ENCODE measurements at regions not wholly inside any gene's neighbourhood (a gene's known extent, or its start where the extent isn't known, plus 50 kb on each side); places are given as distances from the start of the nearest gene placed in this dataset.

DNA sequence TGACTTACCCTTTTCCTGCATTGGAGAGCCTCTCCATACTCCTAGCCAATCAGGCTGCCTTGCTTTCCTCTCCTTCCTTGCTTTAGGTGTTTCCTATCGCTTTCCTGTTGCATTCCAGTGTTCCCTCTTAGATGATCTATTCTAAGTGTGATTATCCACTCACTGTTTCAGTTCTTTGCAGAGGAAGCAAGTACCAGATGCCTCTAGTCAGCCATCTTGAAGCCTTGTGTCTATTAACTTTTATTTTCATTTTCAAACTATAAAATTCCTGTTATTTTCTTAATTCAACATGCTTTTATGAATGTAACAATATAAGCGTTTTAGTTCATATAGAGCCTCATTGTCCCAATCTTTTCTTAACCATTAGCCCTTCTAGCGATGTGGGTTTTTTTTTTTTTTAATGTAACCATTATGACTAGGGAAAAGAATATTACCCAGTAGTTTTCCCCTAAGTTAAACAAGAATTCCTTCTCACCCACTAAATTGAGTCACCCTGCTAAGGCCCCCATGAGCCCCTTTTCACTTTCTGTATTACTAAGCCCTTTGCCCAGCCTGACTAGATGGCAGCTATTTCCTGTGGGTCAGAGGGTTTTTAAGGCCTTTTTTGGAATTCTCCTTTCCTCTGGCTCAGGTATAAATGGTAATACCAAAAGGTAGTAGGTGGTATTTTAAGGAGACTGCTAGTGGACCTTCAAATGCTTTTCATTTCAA is 229.4 kb upstream of the CTNNB1 start:
- no peaks in the 10 kb centered on the region for H3K79me2 ChIP-seq (ENCODE audit: insufficient read depth)
- in situ Hi-C loops (cut with MboI) = no loop called here
- 96 to 97% methylated on average over 3 of the region's 3 CpGs for WGBS, 2 experiments (ENCODE audit: low coverage in 1 of 2, low lambda C conversion rate in 2 of 2, missing lambda C conversion rate in 2 of 2)

DNA sequence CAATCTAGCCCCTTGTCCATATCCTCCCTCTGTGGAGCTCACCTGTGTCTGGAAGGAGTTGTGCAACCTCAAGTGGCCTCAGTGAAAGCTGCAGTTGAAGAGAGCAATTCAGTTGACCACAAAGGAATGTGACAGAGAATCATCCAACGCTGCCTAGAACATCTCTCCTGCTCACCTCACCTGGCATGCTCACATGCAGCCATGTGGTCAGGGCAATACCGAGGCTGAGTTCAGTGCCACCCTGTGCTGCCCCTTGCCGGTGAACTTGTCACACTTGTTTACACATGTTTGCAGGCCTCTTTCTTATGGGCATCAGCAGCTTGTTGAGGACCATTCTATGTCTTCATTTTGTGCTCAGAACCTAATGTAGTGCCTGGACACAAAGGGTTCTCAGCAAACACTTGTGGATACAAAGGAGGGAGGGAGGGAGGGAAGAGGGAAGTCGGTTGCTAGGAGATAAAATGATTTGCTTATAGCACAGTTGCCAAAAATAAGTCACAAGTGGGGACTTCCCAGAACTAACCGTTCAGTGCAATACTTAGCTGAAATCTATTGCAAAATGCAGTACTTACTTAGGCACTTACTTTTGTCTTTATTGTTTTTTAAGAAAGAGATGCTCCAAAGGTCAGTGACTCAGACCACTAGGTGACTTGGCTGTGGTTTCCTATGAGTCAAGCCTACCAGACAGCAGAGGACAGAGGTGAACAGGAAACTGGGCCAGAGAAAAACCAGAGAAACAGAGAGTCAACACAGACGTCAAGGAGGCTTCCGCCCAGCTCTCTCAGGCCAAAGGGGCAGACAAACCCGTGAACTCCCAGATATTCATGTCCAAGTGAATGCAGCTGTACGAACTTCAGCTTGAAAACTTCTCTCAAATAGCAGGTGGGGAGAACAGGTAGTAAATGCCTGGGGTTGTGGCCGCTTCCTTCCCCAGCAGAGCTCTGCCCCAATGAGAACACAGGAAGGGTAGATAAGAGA is 227.8 kb upstream of the CTNNB1 start:
- 37 to 38% methylated on average over 10 of the region's 10 CpGs for WGBS, 2 experiments (ENCODE audit: low coverage in 1 of 2, low lambda C conversion rate in 2 of 2, missing lambda C conversion rate in 2 of 2)
- no peaks in the 10 kb centered on the region for H3K36me3 ChIP-seq (ENCODE audit: low read depth)
- H3K4me3 ChIP-seq = no peak overlapping the region
- H3K9ac ChIP-seq = peak overlapping the region; percentile 52
- TF ChIP-seq EZH2phosphoT487 (IDR thresholded peaks at IDR 0.05; ENCODE audit: insufficient read depth, low read depth) (peak; percentile 78; the same call in 1 of the 2 replicates), EZH2 (IDR thresholded peaks at IDR 0.05; ENCODE audit: insufficient read depth, poor library complexity, severe bottlenecking) (no peak)
- peak overlapping the region; percentile 74 for H3K27ac ChIP-seq
- H3K4me2 ChIP-seq (ENCODE audit: unreplicated experiment) = peak overlapping the region; percentile 42
- no peaks in the 10 kb centered on the region for H3K9me2 ChIP-seq (ENCODE audit: insufficient read depth)
- H4K20me1 ChIP-seq (ENCODE audit: insufficient read depth) = no peaks in the 10 kb centered on the region
- H2AFZ ChIP-seq = no peak overlapping the region
- H3K79me2 ChIP-seq (ENCODE audit: insufficient read depth) = no peaks in the 10 kb centered on the region
- H3K9me3 ChIP-seq (ENCODE audit: low read depth) = no peaks in the 10 kb centered on the region
- peaks cover 14% of the 10 kb centered on the region for H3K4me1 ChIP-seq (ENCODE audit: insufficient read depth)
- H3F3A ChIP-seq (ENCODE audit: insufficient read depth) = peaks cover 16% of the 10 kb centered on the region
- in situ Hi-C loops (cut with MboI) = no loop called here
- peak; percentile 96 for DNase-seq
- no peaks in the 10 kb centered on the region for H3K27me3 ChIP-seq (replicated peaks; ENCODE audit: insufficient read depth)

More for the DNA sequence above, 229.4 kb upstream of the CTNNB1 start:
- H3K4me3 ChIP-seq = no peak overlapping the region
- TF ChIP-seq EZH2 (IDR thresholded peaks at IDR 0.05; ENCODE audit: insufficient read depth, poor library complexity, severe bottlenecking) = no peak
- no peak for TF ChIP-seq EZH2phosphoT487 (IDR thresholded peaks at IDR 0.05; ENCODE audit: insufficient read depth, low read depth)
- H3F3A ChIP-seq (ENCODE audit: insufficient read depth) = peaks cover 16% of the 10 kb centered on the region
- H3K27me3 ChIP-seq (replicated peaks; ENCODE audit: insufficient read depth) = no peaks in the 10 kb centered on the region
- H3K9me3 ChIP-seq (ENCODE audit: low read depth) = no peaks in the 10 kb centered on the region
- no peaks in the 10 kb centered on the region for H3K36me3 ChIP-seq (ENCODE audit: low read depth)
- no peak overlapping the region for H3K9ac ChIP-seq
- no peaks in the 10 kb centered on the region for H4K20me1 ChIP-seq (ENCODE audit: insufficient read depth)
- no peak overlapping the region for H3K4me2 ChIP-seq (ENCODE audit: unreplicated experiment)
- peaks cover 14% of the 10 kb centered on the region for H3K4me1 ChIP-seq (ENCODE audit: insufficient read depth)
- H2AFZ ChIP-seq = no peak overlapping the region
- no peaks in the 10 kb centered on the region for H3K9me2 ChIP-seq (ENCODE audit: insufficient read depth)
- DNase-seq = no peak
- H3K27ac ChIP-seq = no peak overlapping the region

- in situ Hi-C loops (cut with MboI) = no loop called here
- peak overlapping the region; percentile 65 for H3K27ac ChIP-seq
- H3K4me2 ChIP-seq (ENCODE audit: unreplicated experiment) = peak overlapping the region; percentile 38
- DNase-seq = no peak
- peaks cover 14% of the 10 kb centered on the region for H3K4me1 ChIP-seq (ENCODE audit: insufficient read depth)
- H3F3A ChIP-seq (ENCODE audit: insufficient read depth) = peaks cover 16% of the 10 kb centered on the region
- no peak overlapping the region for H2AFZ ChIP-seq
- H3K9ac ChIP-seq = peak overlapping the region; percentile 49
- H3K9me3 ChIP-seq (ENCODE audit: low read depth) = no peaks in the 10 kb centered on the region
- H3K4me3 ChIP-seq = no peak overlapping the region
- H3K36me3 ChIP-seq (ENCODE audit: low read depth) = no peaks in the 10 kb centered on the region
- H3K9me2 ChIP-seq (ENCODE audit: insufficient read depth) = no peaks in the 10 kb centered on the region
- no peaks in the 10 kb centered on the region for H3K79me2 ChIP-seq (ENCODE audit: insufficient read depth)
- no peak for TF ChIP-seq EZH2 (IDR thresholded peaks at IDR 0.05; ENCODE audit: insufficient read depth, poor library complexity, severe bottlenecking)
- no peak for TF ChIP-seq EZH2phosphoT487 (IDR thresholded peaks at IDR 0.05; ENCODE audit: insufficient read depth, low read depth)
- WGBS, 2 experiments (ENCODE audit: low coverage in 1 of 2, low lambda C conversion rate in 2 of 2, missing lambda C conversion rate in 2 of 2) = 99% methylated on average over 4 of the region's 4 CpGs
- no peaks in the 10 kb centered on the region for H4K20me1 ChIP-seq (ENCODE audit: insufficient read depth)
- no peaks in the 10 kb centered on the region for H3K27me3 ChIP-seq (replicated peaks; ENCODE audit: insufficient read depth)
Measured at GRCh38 chr3:40972350-40972749, 227.0 kb upstream of the CTNNB1 start.

GRCh38 chr3:40973141-40973540 is 226.2 kb upstream of the CTNNB1 start:
- H3K4me1 ChIP-seq (ENCODE audit: insufficient read depth) = peaks cover 14% of the 10 kb centered on the region
- no peak overlapping the region for H2AFZ ChIP-seq
- no peak overlapping the region for H3K9ac ChIP-seq
- no peaks in the 10 kb centered on the region for H3K36me3 ChIP-seq (ENCODE audit: low read depth)
- no peaks in the 10 kb centered on the region for H3K9me2 ChIP-seq (ENCODE audit: insufficient read depth)
- H3K9me3 ChIP-seq (ENCODE audit: low read depth) = no peaks in the 10 kb centered on the region
- no peak overlapping the region for H3K4me2 ChIP-seq (ENCODE audit: unreplicated experiment)
- no peak overlapping the region for H3K4me3 ChIP-seq
- in situ Hi-C loops (cut with MboI) = no loop called here
- 89 to 98% methylated on average over 2 of the region's 2 CpGs for WGBS, 2 experiments (ENCODE audit: low coverage in 1 of 2, low lambda C conversion rate in 2 of 2, missing lambda C conversion rate in 2 of 2)
- no peak overlapping the region for H3K27ac ChIP-seq
- no peaks in the 10 kb centered on the region for H3K79me2 ChIP-seq (ENCODE audit: insufficient read depth)
- peaks cover 16% of the 10 kb centered on the region for H3F3A ChIP-seq (ENCODE audit: insufficient read depth)
- H3K27me3 ChIP-seq (replicated peaks; ENCODE audit: insufficient read depth) = no peaks in the 10 kb centered on the region
- H4K20me1 ChIP-seq (ENCODE audit: insufficient read depth) = no peaks in the 10 kb centered on the region
- no peak for DNase-seq
- TF ChIP-seq EZH2phosphoT487 (IDR thresholded peaks at IDR 0.05; ENCODE audit: insufficient read depth, low read depth) (no peak), EZH2 (IDR thresholded peaks at IDR 0.05; ENCODE audit: insufficient read depth, poor library complexity, severe bottlenecking) (no peak)
